NCI-H2196 treated with DMSO at 0.1 percent for 48 hours (cell line): ENCODE measurements at regions not wholly inside any gene's neighbourhood (a gene's known extent, or its start where the extent isn't known, plus 50 kb on each side); places are given as distances from the start of the nearest gene placed in this dataset.

Source experiments
- DNase-seq: peaks from one replicate; lab custom pipeline; 2025; ENCODE audit not compliant: unreplicated experiment; lab: John Stamatoyannopoulos, UW

DNA sequence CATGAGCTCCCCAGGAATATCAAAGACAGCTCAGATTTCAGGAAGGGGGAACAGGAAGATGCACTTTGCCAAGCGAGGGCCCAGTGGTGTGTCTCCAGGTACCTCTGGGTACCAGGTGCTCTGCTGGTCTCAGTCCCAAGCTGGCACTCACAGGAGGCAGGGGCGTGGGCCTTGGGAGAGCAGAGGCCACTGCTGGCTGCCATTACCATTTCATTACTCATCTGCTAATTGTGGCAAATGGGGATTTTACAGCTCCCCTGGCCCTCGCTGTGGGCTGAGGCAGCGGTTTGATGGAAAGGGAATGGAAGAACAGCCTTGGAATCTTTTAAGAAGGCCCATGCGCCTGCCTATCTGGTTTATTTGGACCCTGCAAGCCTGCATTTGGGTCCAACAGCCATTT is 192.0 kb upstream of the NAV2 start:
- DNase-seq = no peak

DNA sequence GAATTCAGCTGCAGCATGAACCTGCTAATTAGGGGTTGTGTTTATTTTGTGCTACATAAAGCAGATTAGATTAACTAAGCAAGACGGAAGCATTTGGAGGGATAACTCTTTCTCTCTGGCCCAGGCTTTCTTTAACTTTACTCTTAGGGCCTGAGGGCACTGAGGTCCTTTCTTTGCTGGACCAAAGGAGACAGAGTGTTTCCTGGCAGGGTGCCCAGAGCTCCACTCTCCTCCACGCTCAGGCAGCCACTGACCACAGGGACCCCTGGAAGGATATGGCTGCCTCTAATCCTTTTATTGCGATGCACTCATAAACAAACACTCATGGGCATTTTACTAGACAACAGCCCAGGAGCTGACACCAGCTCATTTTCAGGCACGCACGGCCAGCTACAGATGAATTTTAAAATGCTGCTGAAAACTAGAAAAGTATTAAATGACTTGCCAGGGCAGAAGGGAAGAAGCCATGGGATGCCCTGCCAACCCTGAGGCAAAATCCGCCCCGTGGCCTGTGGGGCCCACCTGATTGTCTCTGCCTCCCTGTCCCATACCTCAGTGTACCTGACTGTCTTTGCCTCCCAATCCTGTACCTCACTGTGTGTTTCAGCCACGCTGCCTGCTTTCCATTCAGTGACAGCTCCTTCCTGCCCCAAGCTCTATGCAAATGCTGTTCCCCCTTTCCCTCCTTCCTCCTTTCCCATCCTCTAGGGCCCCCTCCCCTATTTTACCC is 192.6 kb upstream of the NAV2 start:
- DNase-seq = no peak

DNA sequence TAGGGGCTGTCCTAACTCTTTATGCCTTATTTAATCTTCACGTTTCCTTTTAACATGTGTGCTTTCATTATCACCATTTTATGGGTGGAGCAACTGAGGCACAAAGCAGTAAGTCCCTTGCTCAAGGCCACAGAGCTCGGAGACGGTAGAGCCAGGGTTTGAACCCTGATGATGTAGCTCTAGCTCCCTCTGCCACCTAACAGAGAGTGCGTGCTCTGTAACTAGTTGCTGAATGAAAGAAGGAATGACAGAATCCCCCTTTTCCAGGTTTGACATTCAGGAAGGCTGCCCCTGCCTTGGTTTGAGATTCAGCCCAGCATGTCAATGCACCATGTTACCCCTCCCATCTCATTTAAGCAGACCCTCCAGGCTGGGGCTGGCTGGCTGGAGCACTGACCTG is 193.3 kb upstream of the NAV2 start:
- no peak for DNase-seq

DNA sequence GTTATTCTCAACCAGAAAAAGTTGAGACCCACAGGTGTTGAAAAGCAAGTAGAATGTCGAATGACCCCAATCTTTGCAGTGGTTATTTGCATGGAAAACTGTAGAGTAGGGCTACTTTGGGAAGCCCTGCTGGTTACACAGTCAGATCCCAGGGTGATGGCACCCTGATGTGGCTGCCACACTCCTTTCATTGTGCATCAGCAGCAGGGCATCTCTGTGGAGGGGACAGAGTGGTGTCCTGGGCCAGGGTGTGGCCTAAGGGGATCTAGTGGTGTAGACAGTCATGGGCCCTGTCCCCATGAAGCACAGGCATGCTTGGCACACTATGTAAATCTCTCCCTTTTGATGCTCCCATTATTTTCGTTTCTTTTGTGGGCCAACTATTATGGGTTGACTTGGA is 199.4 kb upstream of the NAV2 start:
- DNase-seq = no peak

DNA sequence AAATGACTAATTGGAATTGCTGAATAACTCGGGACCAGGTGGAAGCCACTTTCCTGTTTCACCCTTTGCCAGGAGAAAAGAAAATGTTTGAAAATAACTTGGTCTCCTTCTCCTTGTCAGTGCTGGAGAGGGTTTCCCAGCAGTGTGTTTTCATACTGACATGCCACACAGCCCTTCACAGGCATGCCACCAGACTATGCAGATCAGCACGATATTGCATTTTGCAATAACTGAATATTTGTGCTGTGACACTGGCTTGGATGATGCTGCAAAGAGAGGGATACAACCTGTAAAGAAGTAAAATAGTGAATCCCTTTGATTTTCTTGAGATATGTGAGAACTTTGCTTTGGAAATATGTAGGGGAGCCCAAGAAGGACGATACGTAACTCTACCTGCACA is 200.0 kb upstream of the NAV2 start:
- DNase-seq = no peak

DNA sequence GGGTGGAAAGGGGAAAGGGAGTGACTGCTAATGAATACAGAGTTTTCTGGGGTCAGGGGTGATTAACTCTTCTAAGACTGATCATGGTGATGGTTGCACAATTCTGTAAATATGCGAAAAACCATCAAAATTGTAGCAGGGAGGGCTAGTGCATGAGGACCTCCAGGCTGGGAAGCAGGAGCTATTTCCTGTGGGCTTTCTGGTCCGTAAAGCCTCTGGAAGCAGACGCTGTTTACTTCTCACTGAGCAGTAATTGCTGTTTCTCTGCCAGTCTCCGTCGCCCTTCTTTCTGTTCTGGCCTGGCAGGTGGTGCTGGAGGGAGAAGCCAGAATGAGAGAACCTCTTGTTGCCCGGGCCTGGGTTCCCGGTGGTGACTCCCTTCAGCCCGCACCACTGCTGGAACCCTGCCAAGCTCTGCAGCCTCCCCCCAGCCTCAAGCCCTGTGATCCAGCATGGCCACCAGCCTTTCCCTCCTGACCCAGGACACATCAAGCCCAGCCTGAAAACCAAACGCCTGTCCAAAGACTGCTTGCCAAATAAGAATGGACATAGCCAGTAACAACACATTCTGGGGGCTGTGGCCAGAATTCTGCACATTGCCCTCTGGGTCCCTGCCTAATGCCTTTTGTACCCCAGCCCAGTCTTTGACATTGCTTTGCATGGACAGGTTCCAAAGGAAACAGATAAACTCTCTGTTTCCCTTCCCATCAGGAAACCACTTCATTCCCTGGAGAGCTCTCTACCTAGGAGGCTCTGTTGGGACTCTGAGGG is 201.0 kb upstream of the NAV2 start:
- peak; percentile 22 for DNase-seq

DNA sequence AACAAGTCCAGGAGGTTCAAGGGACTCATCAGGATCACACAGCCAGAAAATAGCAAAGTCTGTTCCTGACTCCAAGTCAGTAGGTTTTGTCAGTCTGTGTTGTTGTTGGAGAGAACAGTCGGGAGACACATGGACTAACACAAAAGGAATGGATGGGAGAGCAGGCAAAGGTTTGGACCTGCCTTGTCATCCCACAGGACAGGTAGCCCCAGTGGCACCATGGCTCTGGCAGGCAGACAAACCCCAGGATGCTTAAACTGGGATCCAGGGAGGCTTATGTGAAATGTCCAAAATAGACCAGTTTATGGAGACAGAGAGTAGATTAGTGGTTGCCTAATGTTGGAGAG is 201.6 kb upstream of the NAV2 start:
- no peak for DNase-seq

DNA sequence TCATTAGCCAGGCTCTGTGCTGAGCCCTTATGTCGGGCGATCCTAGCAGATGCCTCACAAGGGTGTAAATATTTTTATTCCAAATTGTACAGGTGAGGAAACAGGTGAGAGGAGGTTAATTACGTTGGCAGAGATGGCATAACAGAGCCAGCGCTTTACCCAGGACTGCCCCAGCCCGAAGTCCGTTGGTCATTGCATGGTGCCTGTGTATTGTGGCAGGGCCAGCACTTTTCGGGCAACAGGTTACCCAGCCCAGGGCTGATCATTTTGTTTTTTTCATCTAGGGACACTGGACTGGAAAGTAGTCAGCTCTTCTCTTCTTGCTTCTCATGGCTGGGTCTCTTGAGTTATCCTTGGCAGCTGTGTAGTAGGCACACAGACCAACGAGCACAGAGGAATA is 202.2 kb upstream of the NAV2 start:
- DNase-seq = no peak

DNA sequence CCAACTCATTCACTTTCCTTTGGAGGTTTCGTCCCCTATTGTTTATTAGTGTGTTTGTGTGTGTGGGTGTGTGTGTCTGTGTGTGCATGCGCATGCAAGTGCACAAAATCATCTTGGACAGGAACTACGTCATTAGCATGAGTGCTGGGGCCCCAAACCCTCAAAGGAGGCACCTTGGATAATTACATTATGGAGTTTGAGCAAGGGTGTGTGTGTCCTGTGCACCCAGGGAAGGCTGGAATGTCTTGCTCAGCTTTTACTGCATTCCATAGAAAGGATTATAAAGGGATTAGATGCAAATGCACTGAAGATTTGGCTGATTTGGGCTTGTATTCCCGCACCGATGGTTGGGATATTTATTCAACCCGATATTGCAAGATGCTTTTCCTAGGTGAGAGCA is 203.4 kb upstream of the NAV2 start:
- no peak for DNase-seq

DNA sequence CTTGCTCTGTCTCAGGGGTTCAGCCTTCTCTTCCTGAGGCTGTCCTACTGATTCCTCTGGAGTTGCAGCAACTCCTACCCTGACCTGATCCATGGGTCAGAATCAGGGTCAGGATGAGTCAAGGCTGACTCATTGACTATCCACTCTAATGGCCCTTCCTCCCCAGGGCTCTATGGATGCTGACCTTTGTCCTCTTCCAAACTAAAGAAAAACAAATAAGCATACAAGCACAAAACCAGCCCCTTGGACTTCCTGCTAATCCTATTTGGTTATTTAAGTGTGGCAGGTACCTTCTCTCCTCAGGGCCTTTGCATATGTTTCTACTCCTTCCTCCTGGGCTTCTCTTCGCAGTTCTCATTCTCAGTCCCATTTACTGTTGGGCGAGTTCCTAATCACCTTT is 204.5 kb upstream of the NAV2 start:
- no peak for DNase-seq

DNA sequence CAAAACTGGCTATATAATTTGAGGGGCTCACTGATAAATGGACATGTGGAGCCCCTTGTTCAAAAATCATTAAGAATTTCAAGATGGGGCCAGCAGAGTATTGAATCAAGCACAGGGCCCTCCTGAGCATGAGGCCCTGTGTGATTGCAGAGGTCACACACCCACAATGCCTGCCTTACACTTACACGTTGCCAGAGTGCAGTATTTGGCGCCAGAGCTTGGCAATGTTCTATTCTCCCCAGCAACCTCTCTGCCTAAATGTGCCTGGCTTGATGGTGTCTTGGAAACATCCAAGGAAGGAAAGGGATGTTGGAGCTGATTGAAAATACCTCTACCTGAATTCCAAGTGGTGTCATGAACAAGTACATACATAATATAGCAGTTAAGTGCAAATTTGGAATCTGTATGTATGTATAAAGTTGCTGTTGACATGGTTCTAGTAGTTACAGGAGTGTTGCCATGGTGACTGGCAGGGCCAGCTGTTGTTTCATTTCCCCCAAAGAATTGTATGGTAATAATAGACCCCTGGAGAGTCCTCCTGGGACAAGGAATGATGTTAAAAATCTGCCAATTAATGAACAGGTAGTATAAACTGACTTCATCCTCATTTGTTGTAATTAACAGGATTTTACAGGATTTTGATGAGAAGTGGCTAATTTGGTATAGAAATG is 205.7 kb upstream of the NAV2 start:
- no peak for DNase-seq

DNA sequence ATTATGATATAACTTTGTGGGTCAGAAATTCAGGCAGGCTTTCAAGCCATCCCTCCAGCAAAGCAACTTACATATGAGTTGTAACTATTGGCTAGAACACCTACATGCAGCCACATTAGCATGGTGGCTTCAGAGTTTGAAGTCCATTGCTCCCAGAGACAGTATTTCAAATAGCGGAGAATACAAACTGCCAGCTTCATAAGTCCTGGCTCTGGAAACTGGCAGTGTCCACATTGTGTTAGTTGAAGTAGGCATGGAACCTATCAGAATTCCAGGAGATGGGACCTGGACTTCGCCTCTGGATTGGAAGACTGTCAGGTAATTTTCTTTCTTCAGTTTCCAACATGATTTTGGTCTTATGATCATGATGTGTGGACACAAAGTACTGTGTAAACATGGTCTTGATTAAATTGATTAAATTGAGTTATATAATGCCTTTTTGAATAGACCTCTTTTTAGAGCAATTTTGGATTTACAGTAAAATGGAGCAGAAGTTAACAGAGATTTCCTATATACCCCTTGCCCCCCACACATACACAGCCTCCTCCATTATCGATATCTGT is 209.9 kb upstream of the NAV2 start:
- no peak for DNase-seq

DNA sequence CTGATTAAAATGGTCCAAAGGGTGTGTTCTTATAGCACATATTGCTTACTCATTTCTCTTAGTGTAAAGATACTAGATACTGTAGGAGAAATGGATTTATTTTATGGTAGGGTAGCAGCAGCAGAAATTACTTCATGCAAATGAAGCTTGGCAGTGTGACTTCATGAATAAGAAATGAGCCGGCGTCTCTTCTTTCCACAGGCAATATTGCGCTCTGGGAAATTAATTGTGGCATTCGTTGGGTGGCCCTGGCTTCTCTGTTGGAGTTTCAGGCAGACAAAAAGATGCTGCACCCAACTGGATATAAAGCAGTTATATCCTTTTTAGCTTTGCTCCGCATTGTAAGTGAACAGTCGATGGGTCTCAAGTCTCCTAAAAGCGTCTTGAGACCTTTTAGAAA is 211.0 kb upstream of the NAV2 start:
- DNase-seq = no peak

DNA sequence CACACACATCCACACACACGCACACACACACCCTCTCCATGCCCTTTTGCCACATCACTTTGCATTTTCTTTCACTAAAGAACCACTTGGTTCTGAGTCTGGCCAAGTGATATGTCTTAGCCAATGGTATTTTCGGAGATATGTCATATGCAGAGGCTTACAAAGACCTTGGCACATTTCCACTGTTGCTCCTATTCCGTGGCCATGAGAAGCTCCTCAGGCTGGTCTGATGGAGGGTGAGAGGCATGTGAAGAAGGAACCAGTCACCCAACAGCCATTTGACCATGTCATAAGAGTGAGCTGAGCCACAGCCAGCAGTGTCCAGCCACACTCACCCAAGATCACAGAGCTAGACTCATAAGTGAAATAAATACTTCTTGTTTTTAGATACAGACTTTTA is 212.6 kb upstream of the NAV2 start:
- no peak for DNase-seq

DNA sequence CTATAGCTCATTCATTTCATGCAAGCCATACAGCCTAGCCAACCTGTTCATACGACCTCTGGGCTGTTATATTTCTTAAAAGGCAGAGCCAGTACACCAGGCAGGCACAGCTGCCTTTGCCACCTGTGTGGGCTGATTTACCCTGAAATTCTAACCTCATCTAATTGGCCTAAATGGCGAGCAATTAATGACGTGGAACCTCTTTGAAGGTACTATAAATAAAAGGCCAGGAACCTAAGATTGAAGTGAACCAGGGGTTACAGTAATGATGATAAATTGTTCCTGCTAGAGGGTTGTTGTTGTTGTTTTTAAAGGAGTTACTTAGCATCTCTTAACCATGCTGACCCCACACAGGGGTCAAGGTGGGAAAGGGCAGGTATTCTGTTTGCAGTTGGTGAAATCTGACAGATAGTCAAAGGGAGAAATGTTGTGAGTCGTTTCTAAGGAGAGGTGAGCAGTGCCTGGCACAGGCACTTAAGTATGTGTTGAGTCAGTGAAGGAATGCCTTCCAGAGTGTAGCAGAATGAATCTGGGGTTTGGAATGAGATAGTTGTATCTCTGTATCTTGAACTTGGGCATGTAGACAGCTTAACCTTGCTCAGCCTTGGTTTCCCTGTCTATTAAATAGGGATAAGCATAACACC is 213.5 kb upstream of the NAV2 start:
- DNase-seq = no peak

DNA sequence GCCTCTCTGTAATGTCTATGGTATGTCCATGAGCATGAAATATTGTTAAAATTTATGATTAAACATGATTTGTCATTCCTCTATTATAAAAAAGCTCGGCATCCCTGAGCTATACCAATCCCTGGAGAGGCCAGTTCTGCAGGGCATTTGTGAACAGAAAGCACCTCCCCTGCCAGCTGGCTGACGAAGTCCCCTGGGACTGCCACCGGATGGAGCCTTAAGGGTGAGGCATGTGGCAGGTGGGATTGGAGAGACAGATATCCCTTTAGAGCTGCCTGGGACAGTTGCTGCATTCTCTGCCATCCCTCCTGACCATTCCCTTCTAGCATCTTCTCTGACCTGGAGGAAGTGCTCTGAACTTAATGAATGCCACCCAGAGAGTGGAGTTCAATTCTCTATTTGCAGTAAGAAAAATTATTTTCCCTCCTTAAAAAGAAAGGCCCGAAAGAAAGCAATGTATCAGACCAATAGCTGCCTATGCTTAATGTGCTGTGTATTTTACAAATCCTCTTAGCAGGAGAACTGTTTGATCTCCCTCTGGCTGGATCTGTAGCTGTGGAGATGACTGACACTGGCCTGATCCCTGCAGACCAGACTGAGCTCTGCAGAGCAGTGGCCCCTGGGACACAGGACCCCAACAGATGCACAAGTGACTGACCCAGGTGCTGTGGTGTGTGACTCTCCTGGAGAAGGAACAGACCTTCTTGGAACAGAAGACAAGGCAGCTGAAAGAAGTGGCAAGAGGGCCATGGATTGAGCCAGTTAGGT is 219.0 kb upstream of the NAV2 start:
- no peak for DNase-seq

DNA sequence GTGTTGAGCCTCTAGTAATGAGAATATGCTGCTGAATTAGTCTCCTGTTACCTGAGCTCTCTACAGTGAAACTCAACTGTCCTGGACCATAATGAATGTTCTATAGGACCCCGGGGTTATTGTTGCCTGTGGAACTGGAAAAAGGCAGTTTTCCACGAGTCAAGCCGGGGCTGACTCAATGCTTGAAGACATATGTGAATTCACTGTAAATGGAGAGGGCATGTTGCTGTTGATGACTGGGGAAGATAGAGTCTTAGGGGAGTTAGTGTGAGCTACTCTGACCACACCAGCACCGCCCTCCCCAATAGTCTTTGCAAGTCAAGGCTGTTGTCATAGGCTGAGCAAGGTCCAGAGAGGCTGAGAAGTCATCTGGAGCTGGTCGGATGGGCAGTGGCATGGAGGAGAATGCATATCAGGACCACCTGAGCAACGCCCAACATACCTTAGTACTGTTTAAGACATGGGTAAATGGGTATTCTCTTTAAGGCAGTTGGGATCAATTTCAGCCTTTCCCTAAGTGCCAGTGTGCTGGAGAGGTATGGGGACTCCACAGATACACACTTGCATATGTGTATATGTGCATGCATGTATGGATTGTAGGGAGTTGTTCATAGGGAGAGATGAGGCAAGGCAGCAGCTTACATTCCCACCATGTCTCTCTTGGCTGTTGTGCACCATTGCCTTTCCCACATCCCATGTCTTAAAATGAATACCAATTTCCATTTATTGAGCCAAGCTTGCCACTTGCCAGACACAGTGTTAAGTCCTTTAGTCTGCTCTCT is 230.1 kb upstream of the NAV2 start:
- DNase-seq = no peak

DNA sequence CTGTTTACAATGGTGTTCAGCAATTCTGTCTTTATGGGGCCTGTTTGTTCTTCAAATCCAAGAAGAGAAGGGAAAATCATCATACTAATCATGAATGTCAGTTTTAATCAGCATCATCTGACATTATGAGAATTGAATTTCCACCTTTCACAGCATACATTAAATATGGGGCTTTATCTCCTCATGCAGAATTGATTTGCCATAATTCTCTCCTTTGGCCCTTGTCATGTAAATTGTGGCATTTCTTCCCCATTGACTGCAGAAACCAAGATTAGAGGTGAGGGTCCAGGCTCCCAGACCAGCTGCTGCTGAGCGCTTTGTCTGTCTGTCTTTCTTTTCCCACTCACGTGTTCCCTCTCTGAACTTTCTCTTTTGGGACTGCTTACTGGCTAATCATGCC is 232.1 kb upstream of the NAV2 start:
- no peak for DNase-seq

DNA sequence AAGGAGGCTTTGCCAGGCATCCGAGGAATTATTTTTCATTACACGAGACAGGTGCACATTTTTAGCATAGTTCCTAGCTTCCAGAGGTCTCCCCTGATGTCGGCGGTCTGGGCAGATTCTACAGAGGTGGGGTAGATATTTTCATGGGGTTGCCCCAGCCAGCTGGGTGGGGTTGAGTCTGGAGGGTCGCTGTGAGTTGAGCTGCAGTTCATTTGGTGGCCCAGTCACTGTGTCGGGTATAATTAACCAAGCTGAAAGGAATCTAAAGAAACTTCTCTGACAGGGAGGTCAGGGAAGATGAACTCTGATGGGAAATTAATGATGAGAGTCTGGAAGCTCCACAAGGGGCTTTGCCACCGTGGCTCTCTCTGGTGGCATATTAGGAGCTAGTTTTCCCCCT is 233.7 kb upstream of the NAV2 start:
- no peak for DNase-seq
